Loucy (cell line): ENCODE measurements at regions not wholly inside any gene's neighbourhood (a gene's known extent, or its start where the extent isn't known, plus 50 kb on each side); places are given as distances from the start of the nearest gene placed in this dataset.

Source experiments
- CTCF ChIP-seq: fragments of 200-600 bp; sonication (generic); conservative IDR thresholded peaks from 2 replicates; pipeline ENCODE4 v1.5.1; 2014; ENCODE audit warnings: mild to moderate bottlenecking, antibody characterized with exemption, low read length
- EZH2phosphoT487 ChIP-seq: fragments of 200-600 bp; IDR thresholded peaks from 2 replicates; pipeline ENCODE4 v1.6.1; 2018; ENCODE audit warnings: antibody characterized with exemption, mild to moderate bottlenecking, moderate library complexity, borderline replicate concordance

GRCh38 chr18:67145586-67146292 lies 370.8 kb downstream of the DSEL start:
- TF ChIP-seq CTCF (no peak), EZH2phosphoT487 (no peak)
